ENCODE measurements at regions not wholly inside any gene's neighbourhood (a gene's known extent, or its start where the extent isn't known, plus 50 kb on each side); places are given as distances from the start of the nearest gene placed in this dataset.

- TF ChIP-seq CTCF (IDR thresholded peaks at IDR 0.05) (no peak), POLR2A (IDR thresholded peaks at IDR 0.05) (no peak)
Measured at GRCh38 chr3:175913286-175913685, 1054.2 kb downstream of the NAALADL2 start.
